Ovary (tissue), 7 donors: ENCODE measurements at regions not wholly inside any gene's neighbourhood (a gene's known extent, or its start where the extent isn't known, plus 50 kb on each side); places are given as distances from the start of the nearest gene placed in this dataset.
"Not testable (repeated sequence)": the region's sequence is repeated elsewhere in the genome, so short reads cannot be mapped to it uniquely, and the experiment has no call there.

ENCODE experiments used
- DNase-seq, 5 donors: peaks; one replicate each; pipeline ENCODE4 v3.0.0-alpha.2; 2019 to 2020
- H3K27ac ChIP-seq, 2 donors: fragments of 200-600 bp; one replicate each; pipeline versions ENCODE4 v1.5.1 to v1.8.0; 2019 to 2022
- H3K27me3 ChIP-seq: fragments of 200-600 bp; one replicate; pipeline ENCODE4 v1.8.0; 2022
- H3K36me3 ChIP-seq: fragments of 200-600 bp; sonication (generic); one replicate; pipeline ENCODE4 v1.5.1; 2019
- H3K4me1 ChIP-seq: one replicate; pipeline ENCODE4 v1.8.1; 2013; ENCODE audit warnings: mild to moderate bottlenecking, moderate library complexity; ENCODE audit not compliant: insufficient read depth
- H3K4me3 ChIP-seq: fragments of 200-600 bp; sonication (generic); one replicate; pipeline ENCODE4 v1.5.1; 2017
- H3K9me3 ChIP-seq, 2 donors: fragments of 200-600 bp in 1 of 2; sonication (generic) in 1 of 2; one replicate each; pipeline versions ENCODE4 v1.5.1 to v1.8.1; 2013 to 2019; ENCODE audit warnings: mild to moderate bottlenecking in 1 of 2, moderate library complexity in 1 of 2
- EP300 ChIP-seq: sonication (generic); formaldehyde crosslinking; IDR thresholded peaks from one replicate; pipeline ENCODE4 v1.6.1; 2017; ENCODE audit warnings: antibody characterized with exemption
- POLR2A ChIP-seq: fragments of 450-650 bp; IDR thresholded peaks from one replicate; pipeline ENCODE4 v1.6.1; 2017; ENCODE audit warnings: antibody characterized with exemption, mild to moderate bottlenecking, moderate library complexity
- WGBS, 3 donors: extraction: QIAGEN DNeasy Blood & Tissue Kit in 1 of 3; methylation state at CpG; one replicate each; pipeline versions ENCODE4 v1.1.5 to v1.1.7; 2013 to 2017; 5-methylcytosine and 5-hydroxymethylcytosine counted together
- intact Hi-C, 4 donors: fragments of 100-400 bp; cut with DNase I; formaldehyde crosslinking; loops; one replicate each; pipeline versions ENCODE4 v1.11.0 to v1.15.1; 2022 to 2023
- TF ChIP-seq, protein P1 (sequence below), 3 donors: fragments of 450-650 bp in 2 of 3; fragments of 200-600 bp in 1 of 3; IDR thresholded peaks; one replicate each; pipeline versions ENCODE4 v1.5.1 to v1.8.0; 2016 to 2022; ENCODE audit warnings: antibody characterized with exemption in 3 of 3, mild to moderate bottlenecking in 1 of 3
- donor health status: DM: no; HTN: no; CAD: no; lungs with moderate emphysema.
- donor health status: DM: no; HTN: no; CAD: no.
- donor health status: Bipolar disorder and iron deficiency.
- donor health status: DM: no; HTN: no; CAD: no.
- donor health status: DM: yes; HTN: yes; CAD: no.

DNA sequence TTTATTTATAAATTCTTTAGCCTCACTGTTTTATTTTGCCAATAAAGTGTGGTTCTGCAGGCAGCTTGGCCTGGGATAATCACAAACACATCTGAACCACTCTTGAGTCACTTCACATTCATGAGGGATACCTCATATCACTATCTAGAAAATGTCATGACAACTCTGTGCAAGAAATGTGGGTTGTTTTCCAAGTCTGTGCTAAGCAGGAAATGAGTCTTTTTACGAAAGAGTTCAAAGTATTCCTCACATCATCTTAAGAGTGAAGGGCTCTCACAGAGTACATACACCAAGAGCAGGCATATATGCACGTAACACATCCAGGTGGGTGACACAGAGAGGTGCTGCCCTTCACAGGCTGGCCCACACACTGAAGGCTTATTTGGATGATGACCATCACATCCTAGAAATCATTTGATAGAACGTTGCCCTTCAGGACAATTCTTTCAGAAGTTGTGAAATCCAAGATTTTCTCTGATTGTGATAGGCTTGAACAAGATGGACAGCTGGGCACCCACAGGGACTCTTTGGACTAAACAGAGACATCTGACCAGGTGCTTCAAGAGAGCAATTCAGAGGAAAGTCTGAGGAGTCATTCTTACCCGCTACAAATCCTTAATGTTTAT, 811.1 kb upstream of the LRATD1 start:
- 82 to 89% (median 83%) methylated on average over 4 of the region's 4 CpGs for WGBS, 3 donors
- TF ChIP-seq, protein P1, sequence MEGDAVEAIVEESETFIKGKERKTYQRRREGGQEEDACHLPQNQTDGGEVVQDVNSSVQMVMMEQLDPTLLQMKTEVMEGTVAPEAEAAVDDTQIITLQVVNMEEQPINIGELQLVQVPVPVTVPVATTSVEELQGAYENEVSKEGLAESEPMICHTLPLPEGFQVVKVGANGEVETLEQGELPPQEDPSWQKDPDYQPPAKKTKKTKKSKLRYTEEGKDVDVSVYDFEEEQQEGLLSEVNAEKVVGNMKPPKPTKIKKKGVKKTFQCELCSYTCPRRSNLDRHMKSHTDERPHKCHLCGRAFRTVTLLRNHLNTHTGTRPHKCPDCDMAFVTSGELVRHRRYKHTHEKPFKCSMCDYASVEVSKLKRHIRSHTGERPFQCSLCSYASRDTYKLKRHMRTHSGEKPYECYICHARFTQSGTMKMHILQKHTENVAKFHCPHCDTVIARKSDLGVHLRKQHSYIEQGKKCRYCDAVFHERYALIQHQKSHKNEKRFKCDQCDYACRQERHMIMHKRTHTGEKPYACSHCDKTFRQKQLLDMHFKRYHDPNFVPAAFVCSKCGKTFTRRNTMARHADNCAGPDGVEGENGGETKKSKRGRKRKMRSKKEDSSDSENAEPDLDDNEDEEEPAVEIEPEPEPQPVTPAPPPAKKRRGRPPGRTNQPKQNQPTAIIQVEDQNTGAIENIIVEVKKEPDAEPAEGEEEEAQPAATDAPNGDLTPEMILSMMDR (IDR thresholded peaks at IDR 0.05): no peak
- TF ChIP-seq POLR2A (no peak), EP300 (no peak)
- intact Hi-C loops: no loop called here

DNA sequence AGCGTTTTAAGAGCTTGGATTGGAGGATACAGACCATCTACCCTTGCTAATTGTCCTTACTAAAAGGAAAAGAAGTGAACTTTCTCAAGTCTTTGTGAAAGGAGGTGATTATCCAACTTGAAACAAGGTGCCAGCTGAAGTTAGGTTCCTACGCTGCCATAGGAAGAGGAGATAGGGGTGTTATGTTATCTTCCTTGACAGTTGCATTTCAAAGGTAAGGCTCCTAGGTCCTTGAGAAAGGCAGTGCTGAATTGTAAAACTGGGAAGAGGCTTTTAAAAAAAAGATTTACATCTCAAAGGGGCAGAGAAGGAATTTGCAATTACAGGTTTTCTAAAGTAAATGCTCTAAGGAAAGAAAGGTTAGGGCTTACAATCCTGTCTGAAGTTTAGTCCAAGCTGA, 810.2 kb upstream of the LRATD1 start:
- H3K27ac ChIP-seq: no peak overlapping the region
- H3K36me3 ChIP-seq: no peaks in the 10 kb centered on the region
- TF ChIP-seq POLR2A (no peak), EP300 (no peak)
- TF ChIP-seq, protein P1 (IDR thresholded peaks at IDR 0.05): no peak
- no peak for DNase-seq
- no peaks in the 10 kb centered on the region for H3K9me3 ChIP-seq
- no peaks in the 10 kb centered on the region for H3K27me3 ChIP-seq
- WGBS, 3 donors: 63 to 96% (median 93%) methylated on average over 2 of the region's 2 CpGs
- intact Hi-C loops: no loop called here
- H3K4me3 ChIP-seq: no peak overlapping the region
- peaks cover 6% of the 10 kb centered on the region for H3K4me1 ChIP-seq

More for the DNA sequence above, 811.1 kb upstream of the LRATD1 start:
- Histone ChIP-seq H3K4me1 (peaks cover 6% of the 10 kb centered on the region), H3K9me3 (no peaks in the 10 kb centered on the region), H3K36me3 (no peaks in the 10 kb centered on the region), H3K4me3 (no peak overlapping the region), H3K27me3 (no peaks in the 10 kb centered on the region), H3K27ac (no peak overlapping the region)
- no peak for DNase-seq

DNA sequence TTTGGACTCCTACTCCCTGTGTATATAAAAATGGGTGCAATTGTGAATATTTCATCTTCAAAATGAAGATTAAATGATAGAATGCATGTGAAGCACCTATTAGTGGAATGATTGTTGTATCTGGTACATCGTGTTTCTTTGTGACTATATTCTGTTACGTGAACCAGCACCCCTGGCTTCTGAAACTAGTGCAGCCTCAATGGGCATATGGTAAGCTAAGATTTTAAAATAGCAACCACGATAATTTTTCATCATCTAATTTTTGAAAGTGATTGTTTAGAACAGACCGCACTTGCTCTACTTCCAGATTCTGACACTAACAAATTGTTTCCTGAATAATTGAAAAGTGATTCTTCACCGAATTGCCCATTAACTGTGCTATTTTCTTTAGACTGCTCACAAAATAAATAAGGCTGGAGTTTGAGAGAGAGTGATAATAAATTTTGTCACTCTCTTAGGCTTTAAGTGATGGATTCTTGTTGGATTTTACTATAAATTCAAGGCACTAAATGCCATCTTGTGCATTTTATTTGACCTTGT, 806.1 kb upstream of the LRATD1 start:
- 75 to 83% (median 80%) methylated on average over 5 of the region's 5 CpGs for WGBS, 3 donors
- H3K9me3 ChIP-seq: no peaks in the 10 kb centered on the region
- H3K36me3 ChIP-seq: no peaks in the 10 kb centered on the region
- no peaks in the 10 kb centered on the region for H3K4me1 ChIP-seq
- no peak overlapping the region for H3K4me3 ChIP-seq
- no peak overlapping the region for H3K27ac ChIP-seq
- no peak for DNase-seq
- TF ChIP-seq, protein P1 (IDR thresholded peaks at IDR 0.05): no peak
- no peak for TF ChIP-seq POLR2A
- H3K27me3 ChIP-seq: no peaks in the 10 kb centered on the region
- intact Hi-C loops: no loop called here

DNA sequence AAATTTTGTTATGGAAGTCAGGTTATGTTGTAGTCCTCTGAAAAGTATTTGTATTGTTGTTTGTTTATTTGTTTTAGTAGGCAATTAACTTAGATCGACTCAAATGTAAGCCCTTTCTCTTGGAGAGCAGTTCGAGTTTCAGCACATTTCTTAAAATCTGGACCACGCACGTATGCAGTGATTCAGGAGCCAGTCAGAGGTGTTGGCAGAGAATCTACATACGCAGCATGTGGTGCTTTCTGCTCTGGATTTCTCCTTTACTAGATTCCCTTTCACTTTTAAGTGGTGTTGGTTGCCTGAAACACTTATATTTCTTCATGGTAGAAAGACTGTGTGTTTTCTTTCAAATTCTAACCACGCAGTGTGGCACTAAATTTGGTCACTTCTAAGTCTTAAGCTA, 773.9 kb upstream of the LRATD1 start:
- intact Hi-C loops: no loop called here
- 79 to 85% (median 80%) methylated on average over 6 of the region's 6 CpGs for WGBS, 3 donors
- no peak for DNase-seq
- no peak overlapping the region for H3K27ac ChIP-seq
- H3K36me3 ChIP-seq: no peaks in the 10 kb centered on the region
- H3K9me3 ChIP-seq: no peaks in the 10 kb centered on the region
- H3K27me3 ChIP-seq: no peaks in the 10 kb centered on the region
- H3K4me3 ChIP-seq: no peak overlapping the region
- TF ChIP-seq EP300 (no peak), POLR2A (no peak)
- TF ChIP-seq, protein P1 (IDR thresholded peaks at IDR 0.05): no peak
- H3K4me1 ChIP-seq: no peaks in the 10 kb centered on the region

DNA sequence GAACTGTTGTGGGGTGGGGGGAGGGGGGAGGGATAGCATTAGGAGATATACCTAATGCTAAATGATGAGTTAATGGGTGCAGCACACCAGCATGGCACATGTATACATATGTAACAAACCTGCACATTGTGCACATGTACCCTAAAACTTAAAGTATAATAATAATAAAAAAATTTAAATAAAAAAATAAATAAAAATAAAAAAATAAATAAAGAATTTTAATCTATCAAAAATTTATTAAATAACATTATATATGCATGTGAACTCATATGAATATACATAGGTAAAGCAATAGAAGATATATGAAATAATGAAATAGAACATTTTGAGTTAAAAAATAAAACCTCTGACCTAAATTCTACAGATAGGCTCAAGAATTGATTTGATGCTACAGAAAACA, 764.2 kb upstream of the LRATD1 start:
- H3K36me3 ChIP-seq, H3K4me1 ChIP-seq, intact Hi-C loops, H3K9me3 ChIP-seq, H3K27ac ChIP-seq, H3K4me3 ChIP-seq, H3K27me3 ChIP-seq, DNase-seq: not testable (repeated sequence)
